ENCODE measurements at regions not wholly inside any gene's neighbourhood (a gene's known extent, or its start where the extent isn't known, plus 50 kb on each side); places are given as distances from the start of the nearest gene placed in this dataset. TPM values are rescaled to one million over a fixed set of nuclear protein-coding genes. Genes with fewer than 3 reads are reported as not detected.

GRCh38 chr12:94510128-94510527 lies 50.5 kb upstream of the CEP83 start:
- no TSS peak for BruUV-seq (replicated peaks)
- FAIRE-seq (no peak), DNase-seq (ENCODE audit: low read depth, low spot score) (no peak), ATAC-seq (no peak)
- POLR2A ChIA-PET = interaction anchor here (1.3 kb wide), 1 partner anchor 50 kb away, joined by 3 read pairs; no protein-coding TSS in a partner anchor
- SMC1A ChIA-PET (ENCODE audit: uncharacterized antibody, unreplicated experiment) = interaction anchor here (0.9 kb wide), 1 partner anchor 29 kb away, joined by 3 read pairs; no protein-coding TSS in a partner anchor
- no peaks in the 10 kb centered on the region for H4K20me1 ChIP-seq (ENCODE audit: control insufficient read depth, insufficient read depth)
- no peaks in the 10 kb centered on the region for H3K36me3 ChIP-seq (ENCODE audit: control insufficient read depth in 2 of 2, insufficient read depth in 2 of 2, low read length in 1 of 2)
- H3K9ac ChIP-seq (ENCODE audit: control insufficient read depth, insufficient read depth, low read length) = no peak overlapping the region
- no peaks in the 10 kb centered on the region for H3K4me1 ChIP-seq (ENCODE audit: control insufficient read depth, insufficient read depth, low read length)
- no peaks in the 10 kb centered on the region for H3K79me2 ChIP-seq (ENCODE audit: control insufficient read depth, insufficient read depth, low read length)
- H3K27ac ChIP-seq (ENCODE audit: control insufficient read depth, insufficient read depth) = no peak overlapping the region
- H3K9me3 ChIP-seq (replicated peaks; ENCODE audit: control insufficient read depth, insufficient read depth, low read length) = no peaks in the 10 kb centered on the region
- in situ Hi-C loops (cut with MboI) = no loop called here
- intact Hi-C loops (cut with micrococcal nuclease; ENCODE audit: unreplicated experiment) = no loop called here
- RAD21 ChIA-PET (ENCODE audit: unreplicated experiment) = no interaction called here
- WGBS (ENCODE audit: insufficient coverage, insufficient replicate concordance, low lambda C conversion rate, missing lambda C conversion rate) = 67% methylated on average over 6 of the region's 6 CpGs
- H3K4me3 ChIP-seq = no peak overlapping the region
- TF ChIP-seq SP1 (IDR thresholded peaks at IDR 0.05; ENCODE audit: low read depth, low read length) (no peak), SMARCA5 (IDR thresholded peaks at IDR 0.05) (no peak), RELA (IDR thresholded peaks at IDR 0.05; ENCODE audit: borderline replicate concordance, partially characterized antibody) (no peak), CHD4 (IDR thresholded peaks at IDR 0.05) (no peak), SMAD1 (IDR thresholded peaks at IDR 0.05; ENCODE audit: low read depth, partially characterized antibody) (no peak), SIN3A (IDR thresholded peaks at IDR 0.05; ENCODE audit: low read depth, low read length) (no peak), ZBTB40 (IDR thresholded peaks at IDR 0.05; ENCODE audit: borderline replicate concordance) (no peak), EZH2 (IDR thresholded peaks at IDR 0.05; ENCODE audit: borderline replicate concordance, control insufficient read depth, low read depth, low read length) (no peak), MEF2A (IDR thresholded peaks at IDR 0.05; ENCODE audit: insufficient read depth, low read depth, low read length) (no peak)
- TF ChIP-seq, protein P1, sequence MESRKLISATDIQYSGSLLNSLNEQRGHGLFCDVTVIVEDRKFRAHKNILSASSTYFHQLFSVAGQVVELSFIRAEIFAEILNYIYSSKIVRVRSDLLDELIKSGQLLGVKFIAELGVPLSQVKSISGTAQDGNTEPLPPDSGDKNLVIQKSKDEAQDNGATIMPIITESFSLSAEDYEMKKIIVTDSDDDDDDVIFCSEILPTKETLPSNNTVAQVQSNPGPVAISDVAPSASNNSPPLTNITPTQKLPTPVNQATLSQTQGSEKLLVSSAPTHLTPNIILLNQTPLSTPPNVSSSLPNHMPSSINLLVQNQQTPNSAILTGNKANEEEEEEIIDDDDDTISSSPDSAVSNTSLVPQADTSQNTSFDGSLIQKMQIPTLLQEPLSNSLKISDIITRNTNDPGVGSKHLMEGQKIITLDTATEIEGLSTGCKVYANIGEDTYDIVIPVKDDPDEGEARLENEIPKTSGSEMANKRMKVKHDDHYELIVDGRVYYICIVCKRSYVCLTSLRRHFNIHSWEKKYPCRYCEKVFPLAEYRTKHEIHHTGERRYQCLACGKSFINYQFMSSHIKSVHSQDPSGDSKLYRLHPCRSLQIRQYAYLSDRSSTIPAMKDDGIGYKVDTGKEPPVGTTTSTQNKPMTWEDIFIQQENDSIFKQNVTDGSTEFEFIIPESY (IDR thresholded peaks at IDR 0.05) = no peak
- H3K4me2 ChIP-seq (ENCODE audit: control insufficient read depth, insufficient read depth) = no peak overlapping the region
- no peaks in the 10 kb centered on the region for H3K27me3 ChIP-seq (replicated peaks in 1 of 2; ENCODE audit: control insufficient read depth in 2 of 2, insufficient read depth in 2 of 2, low read length in 1 of 2)
- CTCF ChIA-PET = interaction anchor here (0.5 kb wide), 1 partner anchor 735 kb away, joined by 3 read pairs; no protein-coding TSS in a partner anchor
- H2AFZ ChIP-seq (ENCODE audit: control insufficient read depth, low read depth, low read length) = no peak overlapping the region

Small RNA genes in the stretch of these regions (small RNA-seq; reads per million reads assigned to genes)
- gene RN7SL483P = not detected

All from GM12878 (cell line).